ENCODE measurements at regions not wholly inside any gene's neighbourhood (a gene's known extent, or its start where the extent isn't known, plus 50 kb on each side); places are given as distances from the start of the nearest gene placed in this dataset.

- H3K9ac ChIP-seq (ENCODE audit: extremely low read depth, insufficient read length, low read length) = no peak overlapping the region
- no peak for DNase-seq
- H2BK120ac ChIP-seq (ENCODE audit: low read depth, low read length, poor library complexity, severe bottlenecking) = no peak overlapping the region
- no peak overlapping the region for H2BK15ac ChIP-seq (ENCODE audit: low read depth, low read length)
- no peaks in the 10 kb centered on the region for H4K20me1 ChIP-seq (ENCODE audit: control insufficient read depth, insufficient read depth, insufficient read length)
- H3K4ac ChIP-seq (ENCODE audit: low read depth, low read length) = no peak overlapping the region
- H3T11ph ChIP-seq (ENCODE audit: low read length) = no peak overlapping the region
- H3K27me3 ChIP-seq (ENCODE audit: insufficient read depth, low read length) = no peaks in the 10 kb centered on the region
- H3K56ac ChIP-seq (ENCODE audit: insufficient read length, low read depth, low read length) = no peak overlapping the region
- peaks cover 0 to 6% (median 0%) of the 10 kb centered on the region in 3 experiments; a peak in 3 of 7 replicates for H3K36me3 Mint-ChIP-seq (ENCODE audit: insufficient read depth in 1 of 3, low read depth in 3 of 3)
- no peak overlapping the region for H3K14ac ChIP-seq (ENCODE audit: insufficient read depth, low read length)
- no peak overlapping the region for H3K27ac ChIP-seq (ENCODE audit: insufficient read length, low read depth, low read length)
- no peak overlapping the region for H3K4me3 Mint-ChIP-seq
- H3K18ac ChIP-seq (ENCODE audit: insufficient read length, low read depth, low read length) = no peak overlapping the region
- H2AFZ ChIP-seq (ENCODE audit: low read length) = no peak overlapping the region
- TF ChIP-seq CTCF (conservative IDR thresholded peaks at IDR 0.05) = no peak
- H3K27me3 Mint-ChIP-seq (ENCODE audit: low read depth) = peaks cover 2% of the 10 kb centered on the region; the same call in 1 of the 2 replicates
- no peaks in the 10 kb centered on the region for H3K23me2 ChIP-seq (ENCODE audit: insufficient read length, low read depth, low read length, poor library complexity, severe bottlenecking)
- no peak overlapping the region for H2BK20ac ChIP-seq (ENCODE audit: low read depth, low read length, poor library complexity, severe bottlenecking)
- peak overlapping the region in 1 of 3 experiments; percentile 19; a peak in 2 of 7 replicates for H3K27ac Mint-ChIP-seq
- H2AK5ac ChIP-seq (ENCODE audit: insufficient read length, low read length) = no peak overlapping the region
- no peaks in the 10 kb centered on the region for H3K79me2 ChIP-seq (ENCODE audit: insufficient read depth, low read length)
- peaks cover 2 to 10% of the 10 kb centered on the region in 2 experiments; a peak in 3 of 5 replicates for H3K9me3 Mint-ChIP-seq
- H4K91ac ChIP-seq (ENCODE audit: insufficient read length, low read depth, low read length) = no peak overlapping the region
- no peak overlapping the region for H2BK12ac ChIP-seq (ENCODE audit: insufficient read length, low read depth, low read length)
- WGBS (ENCODE audit: extremely low coverage, insufficient read length, low lambda C conversion rate) = no CpG with 5 or more reads among the region's 6 CpGs
- no peak overlapping the region for H3K23ac ChIP-seq (ENCODE audit: insufficient read length, low read depth, low read length)
- H4K8ac ChIP-seq (replicated peaks; ENCODE audit: insufficient read length, low read depth, low read length) = no peak overlapping the region
- H4K5ac ChIP-seq (ENCODE audit: insufficient read length, low read depth, low read length) = no peak overlapping the region
- H3K4me1 Mint-ChIP-seq = peaks cover 16 to 17% of the 10 kb centered on the region in 2 experiments
- H3K4me1 ChIP-seq (ENCODE audit: insufficient read depth, low read length) = no peaks in the 10 kb centered on the region
- no peak overlapping the region for H2BK5ac ChIP-seq (ENCODE audit: insufficient read length, low read length)
- H3K4me2 ChIP-seq (ENCODE audit: insufficient read depth, insufficient read length, low read length) = no peak overlapping the region
- no peaks in the 10 kb centered on the region for H3K9me3 ChIP-seq (ENCODE audit: control insufficient read depth, low read depth, low read length)
- no peaks in the 10 kb centered on the region for H3K79me1 ChIP-seq (ENCODE audit: insufficient read depth, low read depth, low read length, poor library complexity, severe bottlenecking)
Measured at GRCh38 chr4:79082997-79083396, 143.8 kb upstream of the PAQR3 start.

Measured in H9 (cell line).